PC-3 (cell line): ENCODE measurements at regions not wholly inside any gene's neighbourhood (a gene's known extent, or its start where the extent isn't known, plus 50 kb on each side); places are given as distances from the start of the nearest gene placed in this dataset.
"Not testable (repeated sequence)": the region's sequence is repeated elsewhere in the genome, so short reads cannot be mapped to it uniquely, and the experiment has no call there.

Source experiments
- ATAC-seq: fragments of 200-7000 bp; cut with Tn5 transposase; 2 replicates; pipeline ENCODE4 v1.9.1; 2020; ENCODE audit warnings: mild to moderate bottlenecking, moderate library complexity
- BruUV-seq: library from RNA; stranded (reverse); fragments of 400-500 nt; replicated peaks from 2 replicates; lab custom pipeline; 2021; lab: Mats Ljungman, UMichigan
- CTCF ChIA-PET: fragments of 300-600 bp; sonication (Branson Sonifier 250); formaldehyde crosslinking; loops from one replicate; lab custom pipeline; 2022; ENCODE audit warnings: antibody characterized with exemption; lab: Charles Lee
- POLR2A ChIA-PET: fragments of 300-600 bp; sonication (Branson Sonifier 250); formaldehyde crosslinking; loops from one replicate; lab custom pipeline; 2022; ENCODE audit warnings: antibody characterized with exemption; ENCODE audit not compliant: unreplicated experiment; lab: Charles Lee
- DNase-seq: peaks from one replicate; pipeline ENCODE4 v3.0.0-alpha.2; 2015
- H2AFZ ChIP-seq: fragments of 300-600 bp; sonication (generic); 2 replicates; pipeline ENCODE4 v1.6.0; 2016; ENCODE audit warnings: antibody characterized with exemption, low read length
- H3F3A ChIP-seq: fragments of 300-600 bp; sonication (generic); one replicate; pipeline ENCODE4 v1.6.0; 2017; ENCODE audit warnings: antibody characterized with exemption, low read length, control low read depth, mild to moderate bottlenecking; ENCODE audit not compliant: unreplicated experiment
- H3K27ac ChIP-seq: fragments of 300-600 bp; sonication (generic); 2 replicates; pipeline ENCODE4 v1.5.1; 2016; ENCODE audit warnings: mild to moderate bottlenecking, low read length
- H3K27me3 ChIP-seq: fragments of 300-600 bp; sonication (generic); 2 replicates; pipeline ENCODE4 v1.6.1; 2016; ENCODE audit warnings: low read length, mixed read lengths
- H3K36me3 ChIP-seq: fragments of 300-600 bp; sonication (generic); 2 replicates; pipeline ENCODE4 v1.6.1; 2016; ENCODE audit warnings: low read depth, mixed run types, low read length, mixed read lengths
- H3K4me1 ChIP-seq: fragments of 300-600 bp; sonication (generic); 2 replicates; pipeline ENCODE4 v1.5.1; 2016; ENCODE audit warnings: low read length; ENCODE audit not compliant: insufficient read depth
- H3K4me2 ChIP-seq: fragments of 300-600 bp; sonication (generic); 2 replicates; pipeline ENCODE4 v1.6.0; 2016; ENCODE audit warnings: low read length
- H3K4me3 ChIP-seq: fragments of 300-600 bp; sonication (generic); 2 replicates; pipeline ENCODE4 v1.5.1; 2016; ENCODE audit warnings: mild to moderate bottlenecking, low read length, mixed read lengths
- H3K79me2 ChIP-seq: fragments of 300-600 bp; sonication (generic); 2 replicates; pipeline ENCODE4 v1.6.1; 2017; ENCODE audit warnings: low read length, mixed read lengths
- H3K9ac ChIP-seq: fragments of 300-600 bp; sonication (generic); 2 replicates; pipeline ENCODE4 v1.6.0; 2016; ENCODE audit warnings: mild to moderate bottlenecking, low read length
- H3K9me2 ChIP-seq: fragments of 300-600 bp; sonication (generic); replicated peaks from 2 replicates; pipeline ENCODE4 v1.6.1; 2016; ENCODE audit warnings: mixed run types, low read length, mixed read lengths
- H3K9me3 ChIP-seq: fragments of 300-600 bp; sonication (generic); 2 replicates; pipeline ENCODE4 v1.6.1; 2016; ENCODE audit warnings: low read length, mixed read lengths
- H4K20me1 ChIP-seq: fragments of 300-600 bp; sonication (generic); 2 replicates; pipeline ENCODE4 v1.6.1; 2016; ENCODE audit warnings: low read length, mixed read lengths
- CTCF ChIP-seq: fragments of 300-600 bp; sonication (generic); conservative IDR thresholded peaks from 2 replicates; pipeline ENCODE4 v1.5.1; 2017; ENCODE audit warnings: antibody characterized with exemption, low read depth, mild to moderate bottlenecking, low read length
- EZH2 ChIP-seq: fragments of 300-600 bp; sonication (generic); IDR thresholded peaks from one replicate; pipeline ENCODE4 v1.6.1; 2017; ENCODE audit warnings: antibody characterized with exemption, mild to moderate bottlenecking, low read length; ENCODE audit not compliant: unreplicated experiment
- EZH2phosphoT487 ChIP-seq: fragments of 300-600 bp; sonication (generic); IDR thresholded peaks from 2 replicates; pipeline ENCODE4 v1.6.1; 2018; ENCODE audit warnings: mild to moderate bottlenecking, antibody characterized with exemption, low read length, borderline replicate concordance
- intact Hi-C: fragments of 100-400 bp; cut with micrococcal nuclease; formaldehyde crosslinking; loops from 2 replicates; pipeline ENCODE4 v1.9.0; 2023

- Histone ChIP-seq H2AFZ (no peak overlapping the region), H3K27me3 (no peaks in the 10 kb centered on the region), H4K20me1 (no peaks in the 10 kb centered on the region), H3K9ac (no peak overlapping the region), H3F3A (no peaks in the 10 kb centered on the region), H3K27ac (no peak overlapping the region), H3K4me3 (no peak overlapping the region), H3K9me2 (no peaks in the 10 kb centered on the region), H3K9me3 (no peaks in the 10 kb centered on the region), H3K4me2 (no peak overlapping the region), H3K36me3 (no peaks in the 10 kb centered on the region), H3K79me2 (no peaks in the 10 kb centered on the region), H3K4me1 (no peaks in the 10 kb centered on the region)
- DNase-seq (no peak), ATAC-seq (no peak)
- no TSS peak for BruUV-seq
- TF ChIP-seq EZH2 (no peak), CTCF (no peak), EZH2phosphoT487 (no peak)
- ChIA-PET CTCF (no interaction called here), POLR2A (no interaction called here)
- intact Hi-C loops, result no loop called here
Measured at GRCh38 chr1:30444850-30445249, 278.5 kb downstream of the MATN1 start.

GRCh38 chr1:30444401-30444800, 279.0 kb downstream of the MATN1 start:
- Histone ChIP-seq H3K27ac (no peak overlapping the region), H3K4me2 (no peak overlapping the region), H2AFZ (no peak overlapping the region), H3K9me3 (no peaks in the 10 kb centered on the region), H4K20me1 (no peaks in the 10 kb centered on the region), H3K4me1 (no peaks in the 10 kb centered on the region), H3K9ac (no peak overlapping the region), H3K4me3 (no peak overlapping the region), H3K9me2 (no peaks in the 10 kb centered on the region), H3K27me3 (no peaks in the 10 kb centered on the region), H3F3A (no peaks in the 10 kb centered on the region), H3K79me2 (no peaks in the 10 kb centered on the region), H3K36me3 (no peaks in the 10 kb centered on the region)
- ChIA-PET CTCF (no interaction called here), POLR2A (no interaction called here)
- ATAC-seq, result no peak
- BruUV-seq, result no TSS peak
- TF ChIP-seq CTCF (no peak), EZH2phosphoT487 (no peak), EZH2 (no peak)
- intact Hi-C loops, result no loop called here
- no peak for DNase-seq

GRCh38 chr1:30438274-30438673, 285.1 kb downstream of the MATN1 start:
- CTCF ChIA-PET, H3K4me3 ChIP-seq: not testable (repeated sequence)

More at GRCh38 chr1:30438274-30438673, 285.1 kb downstream of the MATN1 start:
- H3K9me2 ChIP-seq, H3K4me2 ChIP-seq, intact Hi-C loops, H4K20me1 ChIP-seq, H3K27me3 ChIP-seq, H3K79me2 ChIP-seq, ATAC-seq, BruUV-seq, H3K4me1 ChIP-seq, POLR2A ChIA-PET, H3F3A ChIP-seq, DNase-seq, H3K27ac ChIP-seq, H3K9ac ChIP-seq, H3K36me3 ChIP-seq, H3K9me3 ChIP-seq, H2AFZ ChIP-seq: not testable (repeated sequence)
